NCI-H1930 (cell line): ENCODE measurements at regions not wholly inside any gene's neighbourhood (a gene's known extent, or its start where the extent isn't known, plus 50 kb on each side); places are given as distances from the start of the nearest gene placed in this dataset.

Source experiments
- DNase-seq, 2 experiments: peaks; one replicate each; lab custom pipeline; 2025; lab: John Stamatoyannopoulos, UW

GRCh38 chr7:47221826-47222225, 360.1 kb downstream of the TNS3 start:
- no peak for DNase-seq

- no peak for DNase-seq
Observed at GRCh38 chr7:47218378-47219176, 363.3 kb downstream of the TNS3 start.

GRCh38 chr7:47217570-47218360, 364.1 kb downstream of the TNS3 start:
- DNase-seq, result no peak

- no peak for DNase-seq
Observed at GRCh38 chr7:47217086-47217485, 364.8 kb downstream of the TNS3 start.

- no peak for DNase-seq
Observed at GRCh38 chr7:47216439-47216838, 365.5 kb downstream of the TNS3 start.

- no peak for DNase-seq
Observed at GRCh38 chr7:47215640-47216039, 366.3 kb downstream of the TNS3 start.

GRCh38 chr7:47215049-47215448, 366.9 kb downstream of the TNS3 start:
- DNase-seq, result no peak

GRCh38 chr7:47213276-47213675, 368.6 kb downstream of the TNS3 start:
- no peak for DNase-seq

GRCh38 chr7:47211519-47211973, 370.4 kb downstream of the TNS3 start:
- no peak for DNase-seq

- no peak for DNase-seq
Observed at GRCh38 chr7:47210281-47210854, 371.5 kb downstream of the TNS3 start.

GRCh38 chr7:47207956-47208355, 374.0 kb downstream of the TNS3 start:
- DNase-seq, result no peak

GRCh38 chr7:47204709-47205108, 377.2 kb downstream of the TNS3 start:
- no peak for DNase-seq

- DNase-seq, result no peak
Observed at GRCh38 chr7:47202146-47202783, 379.6 kb downstream of the TNS3 start.

- DNase-seq, result no peak
Observed at GRCh38 chr7:47198159-47198558, 383.8 kb downstream of the TNS3 start.

- no peak for DNase-seq
Observed at GRCh38 chr7:47197486-47197885, 384.4 kb downstream of the TNS3 start.

GRCh38 chr7:47196737-47197136, 385.2 kb downstream of the TNS3 start:
- DNase-seq, result no peak

GRCh38 chr7:47196106-47196645, 385.7 kb downstream of the TNS3 start:
- no peak for DNase-seq

GRCh38 chr7:47195641-47196040, 386.3 kb downstream of the TNS3 start:
- no peak for DNase-seq

- no peak for DNase-seq
Observed at GRCh38 chr7:47194516-47195057, 387.3 kb downstream of the TNS3 start.

- no peak for DNase-seq
Observed at GRCh38 chr7:47192978-47193377, 388.9 kb downstream of the TNS3 start.

- no peak for DNase-seq
Observed at GRCh38 chr7:47191876-47192291, 390.0 kb downstream of the TNS3 start.

GRCh38 chr7:47191316-47191715, 390.6 kb downstream of the TNS3 start:
- no peak for DNase-seq
